ENCODE measurements at regions not wholly inside any gene's neighbourhood (a gene's known extent, or its start where the extent isn't known, plus 50 kb on each side); places are given as distances from the start of the nearest gene placed in this dataset.

DNA sequence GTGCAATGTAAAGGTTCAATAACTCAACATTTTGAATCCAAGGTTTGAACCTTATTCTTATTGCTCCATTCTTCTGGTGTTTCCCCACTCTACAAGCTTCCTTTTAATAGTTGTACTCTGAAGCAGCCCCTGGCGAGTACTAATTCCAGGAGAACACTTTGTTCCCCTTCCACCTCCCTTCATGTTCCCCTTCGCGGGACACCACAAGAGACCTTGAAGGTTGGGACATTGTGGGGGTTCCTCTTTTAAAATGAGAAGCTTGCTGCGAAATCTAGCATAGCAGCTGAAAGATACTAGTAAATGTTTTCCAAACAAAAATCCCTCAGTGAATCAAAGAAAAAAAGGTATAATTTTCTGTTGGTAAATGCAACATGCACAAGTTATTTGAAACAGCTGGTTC is 626.3 kb upstream of the LRRC4C start:
- Histone ChIP-seq H3K4me1 (no peaks in the 10 kb centered on the region), H3K9me3 (no peaks in the 10 kb centered on the region), H3K36me3 (no peaks in the 10 kb centered on the region), H3K27ac (no peak overlapping the region), H3K4me3 (no peak overlapping the region), H3K27me3 (no peaks in the 10 kb centered on the region)
- DNase-seq (ENCODE audit: low spot score in 2 of 2), result no peak
- TF ChIP-seq POLR2AphosphoS5 (IDR thresholded peaks at IDR 0.05), result no peak
- TF ChIP-seq POLR2A (IDR thresholded peaks at IDR 0.05), result no peak
- TF ChIP-seq, protein P1, sequence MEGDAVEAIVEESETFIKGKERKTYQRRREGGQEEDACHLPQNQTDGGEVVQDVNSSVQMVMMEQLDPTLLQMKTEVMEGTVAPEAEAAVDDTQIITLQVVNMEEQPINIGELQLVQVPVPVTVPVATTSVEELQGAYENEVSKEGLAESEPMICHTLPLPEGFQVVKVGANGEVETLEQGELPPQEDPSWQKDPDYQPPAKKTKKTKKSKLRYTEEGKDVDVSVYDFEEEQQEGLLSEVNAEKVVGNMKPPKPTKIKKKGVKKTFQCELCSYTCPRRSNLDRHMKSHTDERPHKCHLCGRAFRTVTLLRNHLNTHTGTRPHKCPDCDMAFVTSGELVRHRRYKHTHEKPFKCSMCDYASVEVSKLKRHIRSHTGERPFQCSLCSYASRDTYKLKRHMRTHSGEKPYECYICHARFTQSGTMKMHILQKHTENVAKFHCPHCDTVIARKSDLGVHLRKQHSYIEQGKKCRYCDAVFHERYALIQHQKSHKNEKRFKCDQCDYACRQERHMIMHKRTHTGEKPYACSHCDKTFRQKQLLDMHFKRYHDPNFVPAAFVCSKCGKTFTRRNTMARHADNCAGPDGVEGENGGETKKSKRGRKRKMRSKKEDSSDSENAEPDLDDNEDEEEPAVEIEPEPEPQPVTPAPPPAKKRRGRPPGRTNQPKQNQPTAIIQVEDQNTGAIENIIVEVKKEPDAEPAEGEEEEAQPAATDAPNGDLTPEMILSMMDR (IDR thresholded peaks at IDR 0.05), result no peak
- intact Hi-C loops (cut with DNase I; ENCODE audit: low total_unique reads), result no loop called here

DNA sequence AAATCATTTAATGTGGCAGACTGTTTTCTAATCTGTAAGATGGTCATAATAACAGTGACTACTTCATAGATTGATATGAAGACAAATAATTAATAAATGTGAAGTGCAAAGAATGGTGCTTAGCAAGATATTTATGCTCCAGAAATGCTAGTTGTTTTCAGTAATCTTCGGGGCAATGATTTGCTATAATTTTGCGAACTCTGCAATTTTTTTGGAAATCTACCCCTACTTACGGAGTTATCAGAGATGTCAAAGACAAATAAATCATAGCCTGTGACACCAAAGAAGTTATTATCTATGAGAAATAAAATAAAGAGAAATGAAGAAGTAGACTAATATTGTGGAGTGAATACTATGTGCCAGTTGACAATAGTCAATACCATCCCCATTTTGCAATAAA is 634.1 kb upstream of the LRRC4C start:
- Histone ChIP-seq H3K27me3 (no peaks in the 10 kb centered on the region), H3K4me1 (no peaks in the 10 kb centered on the region), H3K9me3 (no peaks in the 10 kb centered on the region), H3K4me3 (no peak overlapping the region), H3K27ac (no peak overlapping the region), H3K36me3 (no peaks in the 10 kb centered on the region)
- TF ChIP-seq POLR2AphosphoS5 (IDR thresholded peaks at IDR 0.05) (no peak), POLR2A (IDR thresholded peaks at IDR 0.05) (no peak)
- TF ChIP-seq, protein P1 (IDR thresholded peaks at IDR 0.05), result no peak
- no peak for DNase-seq (ENCODE audit: low spot score in 2 of 2)
- intact Hi-C loops (cut with DNase I; ENCODE audit: low total_unique reads), result no loop called here

DNA sequence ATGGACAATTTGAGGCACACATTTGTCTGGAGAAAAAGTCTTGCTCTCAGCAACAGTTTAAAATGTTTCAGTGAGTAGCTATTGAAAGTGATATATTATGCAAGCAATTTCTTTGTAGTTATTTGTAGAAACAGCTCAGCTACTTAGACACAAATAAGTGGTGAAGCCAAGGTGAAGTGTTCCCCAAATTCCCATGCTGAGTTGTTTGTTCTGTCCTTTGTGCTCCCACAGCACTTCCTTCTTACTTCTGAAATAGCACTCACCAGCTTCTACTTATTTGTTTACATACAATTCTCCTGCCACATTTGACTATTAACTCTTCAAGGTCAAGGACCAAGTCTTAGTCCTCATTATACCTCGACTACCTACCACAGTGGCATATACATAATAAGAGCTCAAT is 638.6 kb upstream of the LRRC4C start:
- no peaks in the 10 kb centered on the region for H3K27me3 ChIP-seq
- DNase-seq (ENCODE audit: low spot score in 2 of 2), result no peak
- no peak overlapping the region for H3K27ac ChIP-seq
- H3K4me1 ChIP-seq, result no peaks in the 10 kb centered on the region
- H3K4me3 ChIP-seq, result no peak overlapping the region
- H3K36me3 ChIP-seq, result no peaks in the 10 kb centered on the region
- H3K9me3 ChIP-seq, result no peaks in the 10 kb centered on the region
- intact Hi-C loops (cut with DNase I; ENCODE audit: low total_unique reads), result no loop called here
- TF ChIP-seq, protein P1 (IDR thresholded peaks at IDR 0.05), result no peak
- TF ChIP-seq POLR2AphosphoS5 (IDR thresholded peaks at IDR 0.05) (no peak), POLR2A (IDR thresholded peaks at IDR 0.05) (no peak)

DNA sequence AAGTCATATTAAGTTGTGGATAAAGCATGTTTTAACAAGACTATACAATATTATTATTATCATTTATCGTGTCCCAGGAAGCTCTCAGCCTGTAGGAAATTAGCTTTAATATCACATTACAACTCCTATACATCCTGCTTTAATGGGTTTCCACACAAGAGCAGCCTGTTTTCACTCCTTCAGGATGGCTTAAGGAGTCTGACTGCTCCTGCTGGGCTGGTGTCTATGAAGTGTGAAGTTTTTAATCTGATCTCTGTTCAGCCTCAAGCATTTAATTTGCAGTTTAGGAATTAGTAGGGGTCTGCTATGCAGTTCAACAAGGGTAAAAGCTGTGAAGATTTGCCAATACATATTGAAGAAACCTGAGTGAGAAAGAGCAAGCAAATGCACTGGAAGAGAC is 653.4 kb upstream of the LRRC4C start:
- no peak for DNase-seq (ENCODE audit: low spot score in 2 of 2)
- no peak for TF ChIP-seq POLR2A (IDR thresholded peaks at IDR 0.05)
- no peak for TF ChIP-seq POLR2AphosphoS5 (IDR thresholded peaks at IDR 0.05)
- TF ChIP-seq, protein P1 (IDR thresholded peaks at IDR 0.05), result no peak
- peaks cover 0 to 2% of the 10 kb centered on the region in 2 donors for H3K27me3 ChIP-seq
- H3K27ac ChIP-seq, result no peak overlapping the region
- H3K4me1 ChIP-seq, result no peaks in the 10 kb centered on the region
- no peaks in the 10 kb centered on the region for H3K36me3 ChIP-seq
- no peak overlapping the region for H3K4me3 ChIP-seq
- no peaks in the 10 kb centered on the region for H3K9me3 ChIP-seq
- intact Hi-C loops (cut with DNase I; ENCODE audit: low total_unique reads), result no loop called here

DNA sequence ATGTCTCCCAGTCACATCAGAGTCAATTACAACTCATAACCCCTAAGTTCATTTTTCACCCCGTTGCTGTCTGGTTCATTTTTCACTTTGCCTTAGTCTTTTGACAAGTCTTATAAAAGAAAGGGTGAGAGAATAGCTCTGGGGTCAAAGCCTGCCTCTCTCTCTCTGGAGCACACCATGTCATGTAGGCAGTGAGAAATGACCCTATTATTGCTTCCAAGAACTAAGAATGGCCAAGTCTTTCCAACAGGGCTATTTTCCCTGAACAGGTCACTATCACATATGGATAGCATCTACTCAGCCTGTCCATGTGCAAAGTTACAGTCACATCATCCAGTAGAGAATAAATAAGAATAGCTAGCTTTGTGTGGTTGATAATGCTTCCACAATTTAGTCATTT is 655.5 kb upstream of the LRRC4C start:
- H3K36me3 ChIP-seq, result no peaks in the 10 kb centered on the region
- no peaks in the 10 kb centered on the region for H3K27me3 ChIP-seq
- H3K27ac ChIP-seq, result no peak overlapping the region
- no peaks in the 10 kb centered on the region for H3K4me1 ChIP-seq
- no peaks in the 10 kb centered on the region for H3K9me3 ChIP-seq
- intact Hi-C loops (cut with DNase I; ENCODE audit: low total_unique reads), result no loop called here
- no peak for DNase-seq (ENCODE audit: low spot score in 2 of 2)
- H3K4me3 ChIP-seq, result no peak overlapping the region
- TF ChIP-seq, protein P1 (IDR thresholded peaks at IDR 0.05), result no peak
- TF ChIP-seq POLR2A (IDR thresholded peaks at IDR 0.05) (no peak), POLR2AphosphoS5 (IDR thresholded peaks at IDR 0.05) (no peak)
